ENCODE measurements at regions not wholly inside any gene's neighbourhood (a gene's known extent, or its start where the extent isn't known, plus 50 kb on each side); places are given as distances from the start of the nearest gene placed in this dataset.

- no peak for TF ChIP-seq CTCF (IDR thresholded peaks at IDR 0.05; ENCODE audit: low read depth, low read length, poor library complexity, severe bottlenecking)
- no peak for TF ChIP-seq EZH2phosphoT487 (IDR thresholded peaks at IDR 0.05; ENCODE audit: borderline replicate concordance, low read length)
These were observed 73.4 kb upstream of the ANKH start for GRCh38 chr5:14944996-14945395.

All from DOHH2 (cell line).